GM21576 (cell line): ENCODE measurements at regions not wholly inside any gene's neighbourhood (a gene's known extent, or its start where the extent isn't known, plus 50 kb on each side); places are given as distances from the start of the nearest gene placed in this dataset.

ENCODE experiments used
- ATAC-seq: cut with Tn5 transposase; IDR thresholded peaks from one replicate; pipeline ENCODE4 v1.9.1; 2021; ENCODE audit warnings: mild to moderate bottlenecking, moderate library complexity; ENCODE audit not compliant: unreplicated experiment

DNA sequence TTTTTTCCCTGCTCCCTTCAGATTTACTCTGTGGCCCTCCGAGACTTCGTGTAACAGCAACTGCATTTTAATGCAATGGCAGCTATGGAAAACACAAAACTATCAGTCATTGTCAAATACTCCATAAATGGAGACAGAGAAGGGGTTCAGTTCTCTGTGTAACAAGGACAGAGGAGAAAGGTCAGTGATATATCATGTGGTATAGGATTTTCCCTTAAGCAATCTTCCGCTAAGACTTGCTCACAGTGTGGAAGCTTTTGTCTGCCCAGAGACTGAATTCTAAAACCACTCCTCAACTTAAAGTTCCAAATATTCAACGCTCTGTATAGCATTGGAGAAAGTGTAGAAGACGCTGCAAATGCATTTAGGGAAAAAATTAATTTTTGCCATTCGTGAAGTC is 111.3 kb upstream of the EDNRB start:
- no peak for ATAC-seq

DNA sequence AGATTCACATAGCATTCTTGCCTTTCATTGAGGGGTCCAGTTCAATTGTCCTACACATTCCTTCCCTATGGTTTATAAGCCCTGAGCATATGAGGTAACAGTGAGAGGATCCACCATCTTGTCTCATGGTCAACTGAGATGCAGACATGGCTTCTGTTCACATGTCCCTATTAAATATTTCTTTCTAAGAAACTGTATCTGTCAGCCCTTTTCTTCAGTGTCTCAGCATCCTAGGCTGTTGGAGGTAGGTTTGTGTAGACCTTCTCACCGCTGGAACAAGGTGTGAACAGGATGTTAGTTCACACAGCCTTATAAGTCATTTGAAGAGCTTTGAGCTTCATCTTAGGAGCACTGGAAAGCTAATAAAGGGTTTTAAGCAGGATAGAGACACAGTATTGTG is 110.3 kb upstream of the EDNRB start:
- no peak for ATAC-seq

DNA sequence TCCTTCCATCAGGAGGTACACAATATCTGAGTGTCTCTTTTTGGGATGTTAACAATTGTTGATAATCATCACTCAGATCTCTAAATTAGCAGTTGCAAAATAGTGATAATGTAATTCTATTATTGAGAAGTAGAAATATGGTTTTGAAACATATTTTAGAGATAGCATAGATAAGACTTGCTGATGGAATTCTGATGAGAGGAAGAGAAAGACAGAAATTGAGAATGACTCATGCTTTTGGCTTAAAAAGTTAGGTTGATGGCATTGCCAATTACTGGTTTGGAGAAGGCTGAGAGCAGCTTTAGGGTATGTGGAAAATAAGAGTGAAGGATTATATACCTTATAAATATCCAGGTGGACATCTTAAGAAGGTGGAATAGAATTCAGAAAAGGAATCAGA is 106.4 kb upstream of the EDNRB start:
- no peak for ATAC-seq

DNA sequence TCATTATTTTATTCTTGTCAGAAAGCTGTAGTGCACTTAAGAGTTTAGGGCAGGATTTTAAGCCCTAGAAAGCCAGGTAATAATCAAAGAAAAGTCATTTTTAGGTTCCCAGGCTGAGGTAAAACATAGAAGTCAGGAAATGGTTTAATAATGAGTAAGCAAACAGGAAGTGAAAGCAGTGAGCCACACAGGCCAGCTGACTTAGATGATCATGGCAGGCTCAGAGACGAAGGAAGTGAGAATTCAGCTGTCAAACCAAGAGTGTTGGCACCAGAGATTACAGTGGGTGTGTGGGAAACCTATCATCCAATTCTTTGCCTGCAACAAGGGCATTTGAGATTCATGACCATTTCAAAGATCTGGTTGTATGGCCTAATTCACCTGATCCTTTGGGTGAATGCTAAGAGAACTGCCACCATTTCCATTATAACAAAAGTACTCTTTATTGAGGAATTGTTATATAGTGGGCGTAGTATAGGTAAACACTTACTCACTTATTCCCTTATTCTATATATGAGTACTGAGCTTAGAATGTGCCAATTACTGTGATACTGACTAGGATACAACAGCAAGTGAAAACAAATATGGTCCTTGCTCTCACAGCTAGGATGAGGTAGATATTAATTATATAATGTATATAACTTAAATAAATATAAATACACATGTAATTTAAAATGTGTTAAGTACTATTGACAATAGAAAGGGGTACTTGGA is 103.7 kb upstream of the EDNRB start:
- peak; percentile 100 for ATAC-seq

DNA sequence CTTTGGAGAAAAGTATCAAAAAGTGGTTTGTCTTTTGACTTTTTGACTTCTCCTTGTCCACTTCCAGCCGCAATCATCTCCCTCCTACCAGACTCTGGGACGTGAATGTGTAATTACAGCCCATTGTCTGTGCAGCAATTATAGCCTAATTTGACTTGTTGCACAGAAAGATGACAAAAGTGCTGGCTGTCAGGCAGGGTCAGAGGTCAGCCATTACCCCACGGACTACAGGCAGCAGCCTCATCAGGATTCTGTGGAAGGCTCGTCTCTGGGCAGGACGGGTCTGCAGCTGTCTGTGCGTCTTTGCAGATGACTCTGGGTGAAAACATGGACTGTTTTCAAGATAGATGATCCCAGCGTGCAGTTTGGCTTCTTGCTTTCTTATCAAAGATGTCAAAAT is 102.2 kb upstream of the EDNRB start:
- ATAC-seq: no peak

GRCh38 chr13:78015782-78016181 is 97.2 kb upstream of the EDNRB start:
- ATAC-seq: no peak

DNA sequence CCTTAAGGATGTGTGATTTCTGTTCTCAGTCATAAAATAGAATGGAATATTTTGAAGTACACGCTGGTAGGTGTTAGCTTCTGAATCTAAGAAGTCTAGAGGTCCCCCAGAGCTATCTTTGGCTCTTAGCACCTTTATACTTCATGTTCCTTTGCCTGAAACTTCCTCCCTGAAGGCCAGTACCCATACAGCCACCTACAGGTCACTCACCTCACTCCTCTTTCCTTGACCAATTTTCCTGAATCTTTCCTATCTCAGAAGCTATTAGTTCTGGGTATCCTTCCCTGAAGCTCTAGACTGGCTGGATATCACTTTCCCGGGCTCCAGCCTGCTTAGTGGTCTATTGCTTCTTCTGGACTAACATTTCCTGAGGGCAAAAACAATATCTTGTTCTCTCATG is 93.4 kb upstream of the EDNRB start:
- no peak for ATAC-seq

GRCh38 chr13:78004821-78005220 is 86.2 kb upstream of the EDNRB start:
- no peak for ATAC-seq

- ATAC-seq: no peak
Measured at GRCh38 chr13:77999746-78000145, 81.1 kb upstream of the EDNRB start.

- no peak for ATAC-seq
Measured at GRCh38 chr13:77994166-77994565, 75.5 kb upstream of the EDNRB start.

DNA sequence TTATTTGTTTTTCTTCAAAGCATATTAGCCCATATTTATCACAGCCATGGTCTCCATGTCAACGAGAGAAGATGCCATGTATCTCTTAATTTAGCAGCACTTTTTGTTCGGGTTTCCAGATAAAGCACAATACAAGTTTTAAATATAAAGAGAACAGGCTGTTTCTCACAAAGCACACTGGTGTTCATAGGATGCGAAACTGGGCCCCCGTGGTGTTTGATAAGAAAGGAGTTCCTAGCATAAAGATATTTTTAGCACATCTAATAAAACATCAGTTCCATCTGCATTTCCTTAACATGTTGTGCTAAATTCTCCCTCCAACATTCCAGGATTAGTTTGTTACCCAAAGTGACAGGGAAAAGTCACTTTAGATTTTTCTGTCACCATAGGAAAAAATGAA is 72.4 kb upstream of the EDNRB start:
- no peak for ATAC-seq

DNA sequence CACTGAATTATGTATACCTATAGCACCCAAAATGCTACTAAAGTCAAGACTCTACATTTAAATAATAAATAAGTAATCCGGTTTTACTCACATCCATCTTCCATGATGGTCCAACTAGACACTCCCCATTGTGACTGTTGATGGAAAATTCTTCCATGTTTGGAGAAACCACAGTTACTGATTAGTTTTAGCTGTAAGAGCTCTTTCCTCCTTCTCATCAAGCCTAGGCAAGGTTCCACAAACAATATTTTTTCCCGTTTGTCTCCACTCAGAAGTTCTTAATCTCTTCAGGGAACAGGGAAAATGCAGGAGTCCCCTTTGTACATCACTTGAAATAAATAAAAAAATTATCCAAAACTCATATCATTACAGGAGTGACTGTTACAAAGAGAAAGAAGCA is 70.7 kb upstream of the EDNRB start:
- no peak for ATAC-seq

DNA sequence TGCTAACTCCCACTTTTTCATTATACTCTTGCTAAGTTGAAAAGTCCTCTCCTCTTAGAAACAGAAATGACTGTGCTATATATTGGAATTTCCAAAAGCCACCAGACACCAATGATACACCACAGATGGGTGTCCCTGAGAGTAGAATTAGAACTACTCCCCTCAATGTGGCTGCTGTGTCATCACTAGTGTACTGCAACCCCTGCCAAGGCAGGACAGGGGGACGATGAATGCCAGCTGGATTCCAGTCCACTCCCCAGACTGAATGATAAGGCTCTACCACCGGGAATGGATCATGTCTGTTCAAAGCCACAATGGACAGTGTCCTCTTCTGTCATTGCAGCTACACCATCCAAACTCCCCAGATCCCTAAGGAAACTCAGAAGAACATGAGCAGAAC is 69.7 kb upstream of the EDNRB start:
- no peak for ATAC-seq

GRCh38 chr13:77986713-77987112 is 68.1 kb upstream of the EDNRB start:
- no peak for ATAC-seq

- no peak for ATAC-seq
Measured at GRCh38 chr13:77985866-77986636, 67.4 kb upstream of the EDNRB start.

DNA sequence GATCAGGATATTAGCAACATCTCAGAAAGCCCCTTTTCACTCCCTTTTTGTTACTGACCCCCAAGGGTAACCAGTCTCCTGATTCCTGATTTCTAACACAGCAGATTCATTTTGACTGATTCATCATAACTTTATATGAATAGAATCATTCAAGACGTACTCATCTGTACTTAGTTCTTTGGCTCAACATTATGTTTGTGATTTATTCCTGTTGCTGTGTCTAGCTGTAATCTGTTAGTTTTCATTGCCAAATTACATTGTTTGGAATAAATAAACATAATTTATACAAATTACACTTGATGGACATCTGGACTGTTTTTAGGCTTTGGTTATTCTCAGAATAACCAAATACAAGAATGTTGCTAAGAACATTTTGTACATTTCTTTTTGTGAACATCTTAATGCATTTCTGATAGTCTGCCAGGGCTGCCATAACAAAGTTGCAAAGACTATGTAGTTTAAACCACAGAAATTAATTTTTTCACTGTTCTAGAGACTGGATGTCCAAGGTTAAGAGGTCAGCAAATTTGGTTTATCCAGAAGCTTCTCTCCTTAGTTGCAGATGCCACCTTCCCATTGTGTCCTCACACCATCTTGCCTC is 62.8 kb upstream of the EDNRB start:
- no peak for ATAC-seq

DNA sequence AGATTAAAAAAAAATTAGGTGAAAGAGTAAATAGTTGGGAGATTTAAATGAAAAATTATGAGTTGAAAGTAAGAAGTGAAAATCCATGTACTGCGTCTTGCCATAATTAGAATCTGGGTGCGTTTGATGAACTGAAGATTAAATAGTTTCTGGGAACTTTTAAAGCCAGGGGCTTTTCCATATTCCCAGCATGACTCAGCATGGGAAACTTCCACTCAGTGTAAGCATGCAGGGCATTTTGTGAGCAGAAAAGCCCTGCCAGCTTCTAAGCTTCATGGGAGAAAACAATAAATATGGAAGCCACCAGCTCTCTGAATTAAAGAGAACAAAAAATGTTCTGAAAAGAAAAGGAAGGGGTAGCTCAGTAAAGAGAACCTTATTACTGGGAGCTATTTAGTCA is 62.0 kb upstream of the EDNRB start:
- ATAC-seq: no peak

DNA sequence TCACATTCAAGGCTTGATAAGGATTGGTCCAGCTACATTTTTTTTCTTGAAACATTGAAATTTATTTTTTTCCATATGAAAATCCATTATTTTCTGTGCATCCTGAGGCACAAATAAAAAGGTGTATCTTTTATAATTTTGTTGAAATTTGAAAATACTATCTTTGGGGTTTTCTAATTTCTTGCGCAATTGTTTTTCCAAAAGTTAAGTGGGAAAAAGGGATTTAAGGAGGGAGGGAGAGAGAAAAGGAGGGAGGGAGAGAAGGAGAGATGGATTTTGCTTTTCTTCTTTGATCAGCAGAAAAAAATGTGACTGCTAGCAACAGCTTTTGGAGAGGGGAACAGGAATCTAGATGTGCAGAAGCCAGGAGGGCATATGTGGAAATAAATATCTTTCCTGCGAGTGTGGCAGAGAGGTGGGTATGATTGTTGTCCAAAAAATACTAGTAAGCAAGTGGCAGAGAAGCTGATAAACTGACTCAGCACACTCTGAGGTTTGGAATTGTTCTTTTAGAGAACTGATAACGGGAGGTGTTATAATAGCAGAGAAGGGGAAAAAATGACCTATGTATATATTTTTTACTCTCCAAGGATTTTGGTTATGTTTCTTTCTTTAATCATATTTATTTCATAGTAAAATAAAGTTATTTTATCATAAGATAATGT is 61.2 kb upstream of the EDNRB start:
- ATAC-seq: no peak

- ATAC-seq: no peak
Measured at GRCh38 chr13:77975358-77976042, 56.9 kb upstream of the EDNRB start.

DNA sequence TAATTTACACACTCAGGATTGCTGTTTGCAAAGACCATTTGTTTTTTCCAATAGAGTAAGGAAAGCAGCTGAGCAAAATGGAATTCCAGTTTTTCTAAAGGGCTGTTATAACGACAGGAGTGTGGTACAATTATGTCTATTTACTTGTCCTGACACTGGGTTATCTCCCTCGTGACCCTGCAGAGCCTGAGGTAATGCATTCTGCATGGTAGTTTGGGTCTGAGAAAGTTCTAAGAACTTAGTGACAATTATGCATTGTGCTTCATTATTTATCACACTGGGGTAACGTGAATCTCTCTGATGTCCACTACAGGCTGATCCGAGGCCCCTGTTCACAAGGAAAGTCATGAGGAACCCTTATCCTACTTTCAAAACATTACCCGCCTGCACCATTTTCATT is 50.7 kb upstream of the EDNRB start:
- no peak for ATAC-seq
